T-helper 1 cell treated with Interleukin-12 subunit alpha and Interleukin-12 subunit beta and Interleukin-4 antibody, amounts not matched to agents 30 ng/mL and 1 ng/mL, for 36 hours (primary cell): ENCODE measurements at regions not wholly inside any gene's neighbourhood (a gene's known extent, or its start where the extent isn't known, plus 50 kb on each side); places are given as distances from the start of the nearest gene placed in this dataset.

Source experiments
- intact Hi-C: fragments of 100-400 bp; cut with micrococcal nuclease; formaldehyde crosslinking; loops from one replicate; pipeline ENCODE4 v1.15.1; 2024

DNA sequence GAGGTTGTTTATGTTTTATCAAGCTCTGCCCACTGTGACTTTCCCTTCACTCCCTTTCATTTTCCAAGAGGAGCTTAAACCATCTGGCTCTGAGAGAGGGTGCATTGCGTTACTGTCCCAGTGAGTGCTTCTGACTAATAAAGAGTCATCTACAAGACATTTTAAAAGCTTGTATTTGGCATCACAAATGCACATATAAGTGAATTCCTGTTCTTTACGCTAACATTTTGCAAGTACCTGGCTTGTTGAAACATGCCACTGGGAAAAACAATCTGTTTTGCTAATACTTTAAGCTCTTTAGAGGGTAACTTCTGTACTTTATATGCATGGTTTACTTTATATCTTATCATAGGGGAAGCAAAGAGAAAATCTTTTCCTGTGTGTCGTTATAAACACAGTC lies 534.6 kb upstream of the POM121L12 start:
- intact Hi-C loops: loop anchor here (10.0 kb wide), 1 partner anchor 1894 kb away; no protein-coding TSS in a partner anchor

DNA sequence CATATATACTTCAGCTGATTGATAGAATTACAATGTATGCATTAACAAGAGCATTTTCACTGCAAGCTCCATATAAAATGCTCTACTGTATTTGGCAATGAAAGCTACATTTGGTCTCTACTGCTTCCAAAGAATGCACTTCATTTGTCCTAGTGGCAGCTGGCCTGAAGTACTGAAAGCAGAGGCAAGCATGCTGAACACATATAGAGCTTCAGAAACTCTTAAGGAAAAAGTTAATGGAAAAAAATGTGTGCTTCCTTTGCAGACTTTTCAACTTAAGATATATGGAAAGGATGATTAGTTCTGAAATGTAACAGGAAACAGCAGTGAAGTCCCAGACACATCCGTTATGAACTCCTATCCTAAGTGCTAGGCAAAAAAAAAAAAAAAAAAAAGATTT lies 537.1 kb upstream of the POM121L12 start:
- intact Hi-C loops: no loop called here

DNA sequence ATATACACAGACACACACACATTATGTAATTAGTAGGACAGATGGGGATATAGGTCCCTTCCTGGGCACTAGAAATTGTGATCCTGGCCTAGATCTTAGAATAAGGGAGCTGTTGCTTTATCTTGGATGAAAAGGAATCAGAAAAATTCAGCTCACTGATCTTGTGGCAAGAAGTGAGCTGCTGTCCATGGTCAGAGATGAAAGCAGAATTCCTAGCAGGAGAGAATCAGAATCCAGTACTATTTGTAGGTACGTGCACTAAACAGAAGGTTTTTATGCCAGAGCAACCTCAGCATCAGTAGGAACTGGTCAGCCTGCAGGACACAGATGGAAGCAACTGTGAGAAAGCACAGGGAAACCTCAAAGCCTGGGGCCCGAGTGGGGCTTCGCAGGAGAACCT lies 549.2 kb upstream of the POM121L12 start:
- intact Hi-C loops: no loop called here

DNA sequence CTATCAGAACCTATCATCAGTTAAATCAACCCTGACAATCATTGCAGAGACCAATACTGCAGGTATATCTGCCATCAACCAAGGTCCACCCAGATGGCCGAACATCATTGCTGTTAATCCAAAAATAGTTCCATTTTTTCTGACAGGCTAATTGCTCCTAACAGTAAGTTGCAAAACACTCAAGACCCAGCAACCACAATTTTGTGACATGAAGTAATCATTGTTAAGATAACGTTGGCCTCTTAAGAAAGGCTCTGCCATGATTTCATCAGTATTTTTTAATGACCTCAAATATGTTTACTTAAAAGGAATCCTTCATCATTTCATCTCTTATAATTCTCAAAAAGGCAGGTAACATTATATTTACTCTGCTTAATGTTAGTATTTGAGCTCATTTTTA lies 553.4 kb upstream of the POM121L12 start:
- intact Hi-C loops: no loop called here

DNA sequence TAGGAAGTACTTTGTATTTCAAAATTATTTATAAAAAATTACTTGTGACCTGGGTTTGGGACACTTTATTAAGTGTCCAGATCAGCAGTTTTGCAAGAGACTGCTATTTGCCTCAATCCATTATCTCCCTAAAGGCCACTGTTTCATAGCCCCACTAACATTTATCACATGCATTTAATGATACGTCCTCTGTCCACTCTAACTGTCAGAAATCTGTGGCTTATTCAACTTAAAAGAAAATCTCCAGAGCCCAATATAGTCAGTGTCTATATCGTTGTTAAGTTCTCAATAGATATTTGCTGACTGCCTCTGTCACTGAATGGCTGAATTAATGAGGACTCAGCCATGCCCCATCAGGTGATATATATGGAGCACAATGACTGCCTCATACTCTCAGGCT lies 553.9 kb upstream of the POM121L12 start:
- intact Hi-C loops: no loop called here

DNA sequence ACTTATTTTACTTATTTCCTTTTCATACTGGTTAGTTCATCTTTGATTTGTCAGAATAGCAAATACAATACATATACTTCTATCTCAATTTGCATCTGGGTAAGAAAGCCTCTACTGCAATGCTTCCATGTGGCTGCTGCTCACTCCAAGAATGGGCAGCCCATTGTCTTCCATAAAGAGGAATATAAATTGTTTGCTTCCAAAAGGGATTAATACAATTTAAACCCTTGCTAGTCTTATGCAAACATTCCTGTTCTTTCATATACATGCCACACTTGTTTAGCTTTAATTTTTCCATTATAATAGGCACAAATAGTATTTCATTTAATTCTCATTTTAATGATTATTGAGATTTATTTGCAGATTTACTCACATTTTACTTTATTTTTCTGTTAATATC lies 555.4 kb upstream of the POM121L12 start:
- intact Hi-C loops: no loop called here

DNA sequence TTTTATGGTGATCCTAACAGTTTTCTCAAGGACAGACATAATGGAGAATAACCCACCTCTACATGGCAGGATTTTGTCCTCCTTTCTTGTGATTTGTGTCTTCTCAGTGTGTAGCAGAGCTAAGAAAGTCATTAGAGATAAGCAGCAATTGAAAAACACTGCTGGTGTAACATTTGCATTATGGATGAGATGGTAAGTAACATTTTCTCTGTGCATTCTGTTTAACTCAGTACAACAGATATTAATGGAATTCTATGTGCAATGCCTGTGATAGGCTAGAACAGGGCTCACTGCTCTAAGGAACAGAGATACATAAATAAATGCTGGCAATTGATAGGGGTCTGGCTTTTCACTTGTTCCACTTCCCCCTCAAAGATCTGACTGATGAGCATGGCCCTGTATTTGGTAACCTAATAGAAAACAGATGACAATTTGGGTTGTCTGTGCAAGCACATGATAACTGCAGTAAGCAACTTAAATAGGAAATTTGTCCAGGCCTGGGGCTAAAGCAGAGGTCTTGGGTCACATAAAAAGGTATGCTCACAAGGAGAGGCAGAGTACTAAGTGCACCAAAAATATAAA lies 560.3 kb upstream of the POM121L12 start:
- intact Hi-C loops: no loop called here

DNA sequence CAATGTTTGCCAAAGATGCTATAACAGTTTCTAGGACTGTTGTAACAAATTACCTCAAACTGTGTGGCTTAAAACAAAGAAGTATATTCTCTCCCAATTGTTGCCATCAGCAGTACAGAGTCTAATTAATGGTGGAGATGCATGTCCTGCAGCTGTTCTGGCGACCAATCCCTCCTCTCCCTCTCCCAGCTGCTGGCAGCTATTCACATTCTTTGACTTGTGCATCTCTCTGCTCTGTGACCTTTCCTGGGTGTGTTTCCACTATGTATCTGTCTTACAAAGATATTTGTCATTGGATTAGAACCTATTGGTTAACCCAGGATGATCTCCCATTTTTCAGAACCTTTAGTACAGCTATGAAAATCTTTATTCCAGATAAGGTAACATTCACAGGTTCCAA lies 561.7 kb upstream of the POM121L12 start:
- intact Hi-C loops: no loop called here

DNA sequence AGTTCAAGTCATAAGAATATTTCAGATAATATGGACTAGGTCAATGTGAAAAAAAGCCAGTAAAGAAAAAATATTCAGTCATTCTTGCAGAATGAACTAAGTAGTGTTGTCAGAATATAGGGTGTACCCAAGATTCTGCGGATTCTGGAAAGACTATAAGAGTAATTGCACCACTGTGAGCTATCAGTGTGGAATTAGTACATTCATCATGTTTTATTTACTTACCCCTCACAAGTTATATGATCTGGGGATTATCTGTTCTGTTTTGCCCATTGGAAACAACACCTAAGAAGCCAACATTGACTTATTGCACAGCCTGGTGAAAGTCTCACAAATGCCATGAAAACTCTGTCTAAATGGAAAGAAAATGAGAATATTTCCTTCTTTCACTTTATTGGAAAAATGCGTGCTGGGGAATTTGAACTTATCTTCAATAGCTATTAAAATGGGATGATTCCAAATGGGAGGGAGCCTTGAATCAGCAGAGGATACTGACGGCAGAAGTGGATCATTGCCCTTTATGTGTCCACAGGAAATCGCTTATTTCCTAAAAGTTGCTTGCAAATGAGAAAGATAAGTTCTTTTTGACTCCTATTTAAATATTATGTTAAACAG lies 563.3 kb upstream of the POM121L12 start:
- intact Hi-C loops: no loop called here

DNA sequence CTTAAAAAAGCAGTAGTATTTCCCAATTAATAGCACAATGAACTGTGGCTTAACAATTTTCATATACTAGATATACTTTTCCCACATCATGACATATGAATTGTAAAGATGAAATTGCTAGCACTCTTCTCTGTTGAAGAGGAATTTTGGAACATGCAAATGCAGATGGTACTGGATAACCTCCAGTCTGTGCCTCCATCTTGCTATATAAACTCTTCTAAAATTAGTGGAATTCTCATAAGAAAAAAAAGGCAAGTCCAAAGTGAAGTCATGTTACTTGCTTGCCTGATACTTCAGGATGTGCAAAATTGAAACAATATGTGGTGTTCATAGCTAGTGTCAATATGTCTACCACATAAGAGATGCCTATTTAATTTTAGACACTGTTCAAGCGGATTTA lies 570.2 kb upstream of the POM121L12 start:
- intact Hi-C loops: no loop called here

DNA sequence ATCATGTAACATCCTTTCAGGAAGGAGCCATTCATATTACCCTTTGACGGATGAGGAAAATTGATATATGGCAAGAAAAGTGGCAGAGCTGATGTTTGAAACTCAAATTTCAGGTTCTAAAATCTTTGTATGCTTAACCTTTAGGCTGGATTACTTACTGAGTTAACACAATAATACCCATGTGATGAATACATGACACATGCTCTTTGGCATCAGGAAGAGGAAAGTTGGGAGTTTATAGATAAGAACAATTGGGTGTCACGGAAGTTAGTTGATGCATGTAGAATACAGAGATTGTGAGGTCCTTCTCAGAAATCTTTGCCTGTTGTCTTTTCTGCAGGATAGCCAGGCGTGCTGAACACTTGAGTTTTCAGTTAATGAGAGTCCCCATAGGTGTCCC lies 572.1 kb upstream of the POM121L12 start:
- intact Hi-C loops: no loop called here

DNA sequence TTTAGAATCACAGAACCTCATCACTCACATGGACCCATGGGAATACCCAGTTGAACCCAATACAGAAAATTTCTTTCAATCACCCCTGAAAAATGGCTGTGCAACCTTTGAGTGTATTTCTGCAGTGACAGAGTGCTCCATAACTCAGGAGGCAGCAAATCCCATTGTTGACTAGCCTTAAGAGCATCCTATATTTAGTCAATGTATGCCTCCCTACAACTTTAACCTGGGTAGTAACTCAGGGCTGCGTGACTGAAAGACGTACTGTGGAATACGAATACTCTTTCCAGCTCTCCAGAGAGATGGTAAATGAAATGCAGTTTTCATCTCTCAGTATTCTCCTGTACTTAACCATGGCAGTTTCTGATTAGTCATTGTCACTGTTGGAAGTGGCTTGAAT lies 573.0 kb upstream of the POM121L12 start:
- intact Hi-C loops: no loop called here

DNA sequence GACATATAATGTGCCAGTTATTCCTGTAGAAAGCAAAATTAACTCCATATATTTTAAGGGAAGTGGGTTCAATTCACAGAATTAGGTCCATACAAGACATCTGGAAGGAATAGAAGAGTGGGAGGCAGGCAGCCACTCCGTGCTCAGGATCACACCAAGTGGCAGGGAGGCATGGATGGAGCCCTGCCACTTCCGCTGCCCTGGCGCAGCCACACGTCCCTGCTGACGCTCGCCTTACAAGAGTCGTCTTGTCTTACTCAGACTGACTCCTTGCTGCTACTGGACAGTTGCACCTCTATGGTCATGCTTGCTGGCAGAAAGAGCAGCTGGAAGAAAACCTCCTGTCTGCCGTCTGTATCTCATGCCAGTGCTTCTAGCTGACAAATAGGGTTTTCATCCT lies 579.9 kb upstream of the POM121L12 start:
- intact Hi-C loops: no loop called here

DNA sequence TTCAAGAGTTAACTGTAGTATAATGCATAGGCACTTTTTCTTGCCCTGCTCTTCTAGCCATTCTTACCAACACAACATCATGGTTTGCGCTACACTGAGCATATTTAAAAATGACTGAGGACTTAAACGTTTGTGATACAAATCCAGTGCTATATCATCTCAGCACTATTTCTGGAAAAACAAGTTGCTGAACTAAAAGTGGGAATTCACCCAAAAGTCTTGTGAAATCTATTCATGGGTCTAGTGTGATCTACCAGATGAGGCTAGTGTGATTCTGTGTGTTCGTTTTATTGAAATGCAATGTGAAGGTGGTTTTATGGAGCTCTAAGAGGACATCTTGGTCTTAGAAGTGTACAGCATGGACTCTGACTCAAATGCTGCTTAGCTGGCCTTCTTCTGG lies 584.6 kb upstream of the POM121L12 start:
- intact Hi-C loops: no loop called here

DNA sequence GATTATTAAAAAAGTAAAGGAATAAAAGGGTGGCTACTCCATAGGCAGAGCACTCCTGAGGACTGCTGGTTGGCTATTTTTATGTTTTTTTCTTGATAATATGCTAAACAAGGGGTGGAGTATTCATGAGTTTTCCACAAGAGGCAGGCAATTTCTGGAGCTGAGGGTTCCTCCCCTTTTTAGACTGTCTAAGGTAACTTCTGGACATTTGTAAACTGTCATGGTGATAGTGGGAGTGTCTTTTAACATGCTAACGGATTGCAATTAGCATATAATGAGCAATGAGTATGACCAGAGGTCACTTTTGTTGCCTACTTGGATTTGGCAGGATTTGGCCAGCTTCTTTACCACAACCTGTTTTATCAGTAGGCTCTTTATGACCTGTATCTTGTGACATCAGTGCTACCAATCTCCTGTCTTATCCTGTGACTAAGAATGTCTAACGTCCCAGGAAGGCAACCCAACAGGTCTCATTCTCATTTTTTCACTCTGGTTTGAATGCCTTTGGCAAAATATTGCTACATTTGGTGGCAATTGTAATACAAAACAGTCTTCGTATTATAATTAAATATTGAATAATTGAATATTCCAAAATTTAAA lies 587.8 kb upstream of the POM121L12 start:
- intact Hi-C loops: no loop called here

DNA sequence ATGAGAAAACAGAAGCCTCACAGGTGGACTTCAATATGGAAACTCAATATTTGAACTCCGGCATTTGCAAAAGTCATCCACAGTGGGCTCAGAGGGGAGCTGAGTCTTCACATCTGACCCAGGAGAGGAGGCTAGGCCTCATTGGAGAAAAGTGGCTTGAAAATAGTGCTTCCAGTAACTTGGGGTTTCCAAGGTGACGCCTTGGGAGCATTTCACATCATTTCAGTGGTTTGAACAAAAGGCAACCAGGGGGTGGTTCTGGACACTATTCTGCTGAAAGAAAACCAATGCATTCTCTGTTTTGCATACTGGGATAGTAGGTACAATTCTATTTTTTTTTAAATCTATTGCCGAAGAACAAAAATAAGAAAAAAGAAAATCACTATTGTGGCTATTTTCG lies 599.2 kb upstream of the POM121L12 start:
- intact Hi-C loops: no loop called here

DNA sequence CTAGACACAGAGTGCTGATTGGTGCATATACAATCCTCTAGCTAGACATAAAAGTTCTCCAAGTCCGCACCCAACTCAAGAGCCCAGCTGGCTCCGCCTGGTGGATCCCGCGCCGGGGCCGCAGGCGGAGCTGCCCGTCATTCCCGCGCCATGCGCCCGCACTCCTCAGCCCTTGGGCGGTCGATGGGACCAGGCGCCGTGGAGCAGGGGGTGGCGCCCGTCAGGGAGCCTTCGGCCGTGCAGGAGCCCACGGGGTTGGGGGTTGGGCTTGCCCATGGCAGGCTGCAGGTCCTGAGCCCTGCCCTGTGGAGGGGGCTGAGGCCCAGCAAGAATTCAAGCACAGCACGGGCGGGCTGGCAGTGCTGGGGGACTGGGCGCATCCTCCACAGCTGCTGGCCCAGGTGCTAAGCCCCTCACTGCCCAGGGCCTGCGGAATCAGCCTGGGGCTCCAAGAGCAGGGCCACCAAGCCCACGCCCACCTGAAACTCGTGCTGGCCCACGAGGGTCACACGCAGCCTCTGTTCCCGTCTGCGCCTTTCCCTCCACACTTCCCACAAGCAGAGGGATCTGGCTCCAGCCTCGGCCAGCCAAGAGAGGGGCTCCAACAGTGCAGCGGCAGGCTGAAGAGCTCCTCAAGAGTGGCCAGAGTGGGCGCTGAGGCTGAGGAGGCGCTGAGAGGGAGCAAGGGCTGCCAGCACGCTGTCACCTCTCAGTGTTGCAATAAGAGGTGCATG lies 604.2 kb upstream of the POM121L12 start:
- intact Hi-C loops: no loop called here

DNA sequence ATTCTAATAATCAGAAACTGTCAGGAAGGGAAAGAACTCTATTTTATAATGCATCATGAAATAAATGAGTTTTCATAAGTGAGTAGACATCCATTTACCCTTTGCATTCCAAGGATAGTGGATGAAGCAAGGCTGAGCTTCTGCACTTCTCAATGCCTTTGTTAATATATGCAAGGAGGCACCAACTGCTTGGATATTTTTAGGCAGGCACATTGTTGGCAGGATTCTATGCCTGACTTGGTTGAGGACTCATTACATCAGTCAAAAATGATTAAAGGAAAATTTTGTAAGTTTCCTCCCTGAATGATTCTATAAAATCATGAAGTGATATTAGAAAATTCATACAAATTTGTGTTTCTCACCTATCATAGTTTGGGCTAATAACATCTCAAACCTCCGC lies 612.2 kb upstream of the POM121L12 start:
- intact Hi-C loops: no loop called here

DNA sequence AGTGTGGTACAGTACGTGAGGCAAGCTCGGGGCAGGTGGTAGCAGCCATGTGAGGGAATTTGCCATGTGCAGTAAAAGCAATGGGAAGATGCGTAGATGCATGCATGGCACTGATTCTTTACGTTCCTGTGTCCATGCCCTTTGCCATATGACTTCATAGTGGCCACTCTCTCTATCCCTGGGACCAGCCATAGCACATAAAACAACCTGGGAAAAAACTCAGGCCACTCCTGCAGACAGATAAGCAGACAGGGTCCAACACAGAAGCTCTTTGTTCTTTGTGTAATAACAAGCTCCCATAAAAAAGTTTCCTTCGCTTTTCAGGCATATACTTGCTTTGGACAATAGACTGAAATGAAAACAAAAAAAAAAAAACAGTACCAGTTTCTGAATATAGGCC lies 622.4 kb upstream of the POM121L12 start:
- intact Hi-C loops: no loop called here

DNA sequence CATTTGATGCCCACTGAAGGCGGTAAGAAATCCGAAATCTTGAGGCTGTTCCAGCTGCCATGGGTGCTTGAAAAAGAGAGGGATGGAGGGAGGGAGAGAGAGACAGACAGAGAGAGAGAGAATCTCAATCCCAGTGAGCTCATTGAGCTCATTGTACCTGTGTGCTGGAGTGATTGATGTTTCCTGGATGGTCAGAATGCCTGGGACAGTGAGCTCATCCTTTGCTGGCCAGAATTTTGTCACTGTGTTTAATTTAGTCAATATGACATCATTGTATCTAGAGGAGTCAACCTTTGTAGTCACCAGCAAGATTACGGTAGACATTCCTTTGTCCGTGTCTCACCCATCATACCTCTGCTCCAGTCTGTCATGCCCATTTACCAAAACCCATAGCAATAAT lies 625.4 kb upstream of the POM121L12 start:
- intact Hi-C loops: no loop called here

DNA sequence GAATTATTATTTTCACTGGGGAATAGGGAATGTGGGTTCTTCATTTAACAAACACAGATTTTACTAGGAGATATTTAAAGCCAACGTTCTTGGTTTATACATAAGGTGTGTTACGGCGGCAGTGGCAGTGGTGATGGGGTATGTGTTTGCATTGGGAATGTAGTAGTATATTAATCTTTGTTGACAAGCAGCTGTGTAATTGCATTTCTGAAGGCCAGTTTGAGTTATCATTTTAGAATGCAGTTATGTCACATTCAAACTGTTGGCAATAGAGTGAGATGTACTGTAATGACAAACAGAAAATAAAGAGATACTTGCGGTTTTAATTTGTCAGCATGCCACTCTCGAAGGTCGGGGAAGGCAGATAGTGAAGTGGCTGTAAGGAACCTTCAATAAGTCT lies 628.6 kb upstream of the POM121L12 start:
- intact Hi-C loops: no loop called here

DNA sequence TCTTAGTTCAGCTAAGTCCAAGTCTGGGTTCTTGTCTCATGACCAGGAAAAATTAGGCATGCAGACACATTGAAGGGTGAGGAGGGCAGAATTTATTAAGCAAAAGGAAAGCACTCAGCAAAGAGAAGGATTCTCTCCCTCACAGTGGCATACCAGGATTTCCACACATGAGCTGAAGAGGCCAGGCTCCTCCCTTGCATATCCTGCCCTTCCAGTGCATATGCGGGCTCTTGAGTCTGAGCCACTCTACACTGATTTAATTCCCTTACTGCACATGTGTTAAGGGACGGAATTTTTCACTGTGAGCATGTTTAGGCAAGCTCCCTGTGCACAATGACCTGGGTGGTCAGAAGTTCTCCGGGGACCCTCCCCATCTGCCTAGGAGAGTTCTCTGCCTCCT lies 652.7 kb upstream of the POM121L12 start:
- intact Hi-C loops: no loop called here

DNA sequence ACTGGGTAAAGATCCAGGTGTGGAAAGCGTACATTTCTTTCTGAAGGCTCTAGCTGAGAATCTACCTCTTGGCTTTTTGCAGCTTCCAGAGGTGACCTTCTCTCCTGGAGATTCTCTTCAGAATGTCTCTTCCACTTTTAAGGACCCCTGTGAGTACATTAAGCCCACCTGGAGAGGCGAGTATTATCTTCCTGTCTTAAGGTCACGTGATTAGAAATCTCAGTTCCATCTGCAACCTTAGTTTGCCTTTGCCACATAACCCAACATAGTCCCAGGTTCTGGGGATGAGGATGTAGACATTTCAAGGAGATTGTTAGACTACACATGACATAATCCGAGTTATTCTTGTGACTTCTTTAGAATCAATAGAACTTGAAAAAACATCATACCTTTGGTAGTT lies 665.5 kb upstream of the POM121L12 start:
- intact Hi-C loops: no loop called here
